SK-N-SH (cell line): ENCODE measurements at regions not wholly inside any gene's neighbourhood (a gene's known extent, or its start where the extent isn't known, plus 50 kb on each side); places are given as distances from the start of the nearest gene placed in this dataset.

Experiments used
- CTCF ChIA-PET: fragments of 300-600, 350-600 bp; formaldehyde crosslinking; extraction: SDS; loops from one replicate; lab custom pipeline; 2021; lab: Yijun Ruan, JAX
- POLR2A ChIA-PET: fragments of 350-600 bp; sonication (Branson Sonifier 250); formaldehyde crosslinking; extraction: SDS; loops from one replicate; lab custom pipeline; 2020; ENCODE audit warnings: antibody characterized with exemption, inconsistent platforms; lab: Yijun Ruan, JAX
- DNase-seq: peaks from one replicate; pipeline ENCODE4 v3.0.0; 2012
- H2AFZ ChIP-seq: fragments of 200-600 bp; sonication (generic); 2 replicates; pipeline ENCODE4 v1.8.1; 2016; ENCODE audit warnings: antibody characterized with exemption, mild to moderate bottlenecking, low read depth
- H3F3A ChIP-seq: fragments of 200-600 bp; sonication (generic); replicated peaks from 2 replicates; pipeline ENCODE3; 2016; ENCODE audit warnings: antibody characterized with exemption, mild to moderate bottlenecking; ENCODE audit not compliant: insufficient read depth
- H3K27ac ChIP-seq, 2 experiments: fragments of 200-500 bp in 1 of 2; fragments of 200-600 bp in 1 of 2; sonication (Bioruptor generic) in 1 of 2; sonication (generic), shearing (Covaris generic) in 1 of 2; 2 replicates each; pipeline versions ENCODE4 v1.5.1 to v1.6.1; 2014 to 2016; ENCODE audit warnings: low read depth in 2 of 2, inconsistent platforms in 1 of 2, low read length in 1 of 2, mild to moderate bottlenecking in 1 of 2, mixed read lengths in 1 of 2
- H3K27me3 ChIP-seq: fragments of 200-600 bp; sonication (generic), shearing (Covaris generic); 2 replicates; pipeline ENCODE4 v1.6.1; 2016; ENCODE audit warnings: mixed run types; ENCODE audit not compliant: insufficient read depth
- H3K36me3 ChIP-seq, 2 experiments: fragments of 200-500 bp in 1 of 2; fragments of 200-600 bp in 1 of 2; sonication (Bioruptor generic) in 1 of 2; sonication (generic) in 1 of 2; replicated peaks in 1 of 2; 2 replicates each; pipeline versions ENCODE3 to v1.5.1; 2014 to 2016; ENCODE audit warnings: low read length in 1 of 2, mild to moderate bottlenecking in 1 of 2; ENCODE audit not compliant: insufficient read depth in 2 of 2, control insufficient read depth in 1 of 2
- H3K4me1 ChIP-seq, 2 experiments: fragments of 200-500 bp in 1 of 2; fragments of 200-600 bp in 1 of 2; sonication (Bioruptor generic) in 1 of 2; sonication (generic), shearing (Covaris generic) in 1 of 2; 2 replicates each; pipeline versions ENCODE4 v1.5.1 to v1.6.1; 2014 to 2016; ENCODE audit warnings: low read depth in 1 of 2, low read length in 1 of 2, mixed run types in 1 of 2; ENCODE audit not compliant: insufficient read depth in 2 of 2, control insufficient read depth in 1 of 2
- H3K4me2 ChIP-seq: fragments of 200-600 bp; sonication (generic), shearing (Covaris generic); 2 replicates; pipeline ENCODE4 v1.6.1; 2017; ENCODE audit warnings: mixed run types
- H3K4me3 ChIP-seq, 2 experiments: fragments of 200-500 bp in 1 of 2; fragments of 200-600 bp in 1 of 2; sonication (Bioruptor generic) in 1 of 2; sonication (generic), shearing (Covaris generic) in 1 of 2; 2 replicates each; pipeline versions ENCODE4 v1.5.1 to v1.8.1; 2014 to 2016; ENCODE audit warnings: low read depth in 2 of 2, inconsistent platforms in 1 of 2, low read length in 1 of 2, mild to moderate bottlenecking in 1 of 2, mixed read lengths in 1 of 2, moderate library complexity in 1 of 2
- H3K79me2 ChIP-seq: fragments of 200-600 bp; sonication (generic); 2 replicates; pipeline ENCODE4 v1.8.1; 2017; ENCODE audit warnings: mild to moderate bottlenecking; ENCODE audit not compliant: insufficient read depth
- H3K9ac ChIP-seq: fragments of 200-600 bp; sonication (generic); 2 replicates; pipeline ENCODE4 v1.6.1; 2017; ENCODE audit warnings: mixed run types
- H3K9me2 ChIP-seq: fragments of 200-600 bp; sonication (generic); 2 replicates; pipeline ENCODE4 v1.6.1; 2017; ENCODE audit warnings: mixed run types
- H3K9me3 ChIP-seq: fragments of 200-600 bp; sonication (generic); 2 replicates; pipeline ENCODE4 v1.6.1; 2017; ENCODE audit warnings: mixed run types, mild to moderate bottlenecking, moderate library complexity
- H4K20me1 ChIP-seq: fragments of 200-600 bp; sonication (generic); 2 replicates; pipeline ENCODE4 v1.6.1; 2017; ENCODE audit warnings: mild to moderate bottlenecking, mixed run types; ENCODE audit not compliant: insufficient read depth
- ELF1 ChIP-seq: IDR thresholded peaks from 2 replicates; pipeline ENCODE4 v1.4.0; 2012
- FOSL2 ChIP-seq: IDR thresholded peaks from 2 replicates; pipeline ENCODE4 v1.4.0; 2012; ENCODE audit warnings: low read depth, mild to moderate bottlenecking, moderate library complexity, borderline replicate concordance
- GABPA ChIP-seq: IDR thresholded peaks from 2 replicates; pipeline ENCODE4 v1.4.0; 2012; ENCODE audit warnings: low read depth, mild to moderate bottlenecking
- NFIC ChIP-seq: IDR thresholded peaks from 2 replicates; pipeline ENCODE4 v1.4.0; 2012; ENCODE audit warnings: borderline replicate concordance
- NRF1 ChIP-seq: IDR thresholded peaks from 2 replicates; pipeline ENCODE4 v1.6.1; 2012; ENCODE audit warnings: low read depth, mild to moderate bottlenecking, low read length
- POLR2AphosphoS5 ChIP-seq: IDR thresholded peaks from 2 replicates; pipeline ENCODE4 v1.6.1; 2012; ENCODE audit warnings: low read depth, low read length
- RCOR1 ChIP-seq: fragments of 150-350 bp; IDR thresholded peaks from 2 replicates; pipeline ENCODE4 v1.6.1; 2017; ENCODE audit warnings: antibody characterized with exemption, low read length
- SIN3A ChIP-seq: IDR thresholded peaks from 2 replicates; pipeline ENCODE4 v1.6.1; 2012; ENCODE audit warnings: low read depth, mild to moderate bottlenecking, low read length, moderate library complexity, borderline replicate concordance
- TAF1 ChIP-seq: IDR thresholded peaks from 2 replicates; pipeline ENCODE4 v1.6.1; 2012; ENCODE audit warnings: low read depth, mild to moderate bottlenecking, low read length, moderate library complexity, borderline replicate concordance
- TCF12 ChIP-seq: IDR thresholded peaks from 2 replicates; pipeline ENCODE4 v1.4.0; 2012
- TEAD4 ChIP-seq: IDR thresholded peaks from 2 replicates; pipeline ENCODE4 v1.4.0; 2012; ENCODE audit warnings: mild to moderate bottlenecking, borderline replicate concordance; ENCODE audit not compliant: insufficient read depth
- YY1 ChIP-seq: IDR thresholded peaks from 2 replicates; pipeline ENCODE4 v1.4.0; 2012; ENCODE audit warnings: low read depth, mild to moderate bottlenecking
- WGBS: methylation state at CpG from one replicate; pipeline ENCODE4 v1.1.6; 2017; ENCODE audit warnings: low lambda C conversion rate; 5-methylcytosine and 5-hydroxymethylcytosine counted together
- TF ChIP-seq, protein P1 (sequence below): IDR thresholded peaks from 2 replicates; pipeline ENCODE4; 2012
- TF ChIP-seq, protein P2 (sequence below): fragments of 200-600 bp; sonication (generic); IDR thresholded peaks from 2 replicates; pipeline ENCODE4 v1.6.1; 2017; ENCODE audit warnings: antibody characterized with exemption, mild to moderate bottlenecking, moderate library complexity
- TF ChIP-seq, protein P3 (sequence below): fragments of 150-350 bp; IDR thresholded peaks from 2 replicates; pipeline ENCODE4 v1.6.1; 2016; ENCODE audit warnings: mild to moderate bottlenecking, low read depth, low read length
- TF ChIP-seq, protein P4 (sequence below): IDR thresholded peaks from 2 replicates; pipeline ENCODE4 v1.6.1; 2012; ENCODE audit warnings: mild to moderate bottlenecking, low read depth, low read length, moderate library complexity

DNA sequence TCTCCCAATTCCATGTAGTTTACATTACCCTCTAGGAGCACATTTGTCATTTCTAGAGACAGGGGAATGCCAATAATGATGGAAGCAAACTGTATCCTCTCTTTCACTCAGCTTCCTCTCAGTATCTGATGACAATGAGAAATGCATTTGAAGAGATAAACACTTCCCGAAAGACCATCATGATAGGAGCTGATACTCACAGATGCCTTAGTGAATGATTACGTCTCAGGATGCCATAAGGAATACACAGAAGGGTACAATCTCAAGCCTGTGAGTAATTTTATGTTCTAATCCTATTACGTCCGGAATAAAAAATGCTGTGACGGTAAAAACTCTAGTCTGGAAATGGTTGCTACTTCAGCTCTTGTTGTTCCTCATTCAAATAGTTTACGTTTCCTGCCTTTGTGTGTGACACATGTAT is 663.8 kb upstream of the MIR17HG start (continued):
- TF ChIP-seq, protein P1, sequence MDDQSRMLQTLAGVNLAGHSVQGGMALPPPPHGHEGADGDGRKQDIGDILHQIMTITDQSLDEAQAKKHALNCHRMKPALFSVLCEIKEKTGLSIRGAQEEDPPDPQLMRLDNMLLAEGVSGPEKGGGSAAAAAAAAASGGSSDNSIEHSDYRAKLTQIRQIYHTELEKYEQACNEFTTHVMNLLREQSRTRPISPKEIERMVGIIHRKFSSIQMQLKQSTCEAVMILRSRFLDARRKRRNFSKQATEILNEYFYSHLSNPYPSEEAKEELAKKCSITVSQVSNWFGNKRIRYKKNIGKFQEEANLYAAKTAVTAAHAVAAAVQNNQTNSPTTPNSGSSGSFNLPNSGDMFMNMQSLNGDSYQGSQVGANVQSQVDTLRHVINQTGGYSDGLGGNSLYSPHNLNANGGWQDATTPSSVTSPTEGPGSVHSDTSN, result no peak
- TF ChIP-seq FOSL2 (no peak), ELF1 (no peak), NRF1 (no peak), TEAD4 (no peak), SIN3A (no peak), GABPA (no peak), TAF1 (no peak), TCF12 (no peak)
- TF ChIP-seq, protein P2, sequence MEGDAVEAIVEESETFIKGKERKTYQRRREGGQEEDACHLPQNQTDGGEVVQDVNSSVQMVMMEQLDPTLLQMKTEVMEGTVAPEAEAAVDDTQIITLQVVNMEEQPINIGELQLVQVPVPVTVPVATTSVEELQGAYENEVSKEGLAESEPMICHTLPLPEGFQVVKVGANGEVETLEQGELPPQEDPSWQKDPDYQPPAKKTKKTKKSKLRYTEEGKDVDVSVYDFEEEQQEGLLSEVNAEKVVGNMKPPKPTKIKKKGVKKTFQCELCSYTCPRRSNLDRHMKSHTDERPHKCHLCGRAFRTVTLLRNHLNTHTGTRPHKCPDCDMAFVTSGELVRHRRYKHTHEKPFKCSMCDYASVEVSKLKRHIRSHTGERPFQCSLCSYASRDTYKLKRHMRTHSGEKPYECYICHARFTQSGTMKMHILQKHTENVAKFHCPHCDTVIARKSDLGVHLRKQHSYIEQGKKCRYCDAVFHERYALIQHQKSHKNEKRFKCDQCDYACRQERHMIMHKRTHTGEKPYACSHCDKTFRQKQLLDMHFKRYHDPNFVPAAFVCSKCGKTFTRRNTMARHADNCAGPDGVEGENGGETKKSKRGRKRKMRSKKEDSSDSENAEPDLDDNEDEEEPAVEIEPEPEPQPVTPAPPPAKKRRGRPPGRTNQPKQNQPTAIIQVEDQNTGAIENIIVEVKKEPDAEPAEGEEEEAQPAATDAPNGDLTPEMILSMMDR, result no peak

DNA sequence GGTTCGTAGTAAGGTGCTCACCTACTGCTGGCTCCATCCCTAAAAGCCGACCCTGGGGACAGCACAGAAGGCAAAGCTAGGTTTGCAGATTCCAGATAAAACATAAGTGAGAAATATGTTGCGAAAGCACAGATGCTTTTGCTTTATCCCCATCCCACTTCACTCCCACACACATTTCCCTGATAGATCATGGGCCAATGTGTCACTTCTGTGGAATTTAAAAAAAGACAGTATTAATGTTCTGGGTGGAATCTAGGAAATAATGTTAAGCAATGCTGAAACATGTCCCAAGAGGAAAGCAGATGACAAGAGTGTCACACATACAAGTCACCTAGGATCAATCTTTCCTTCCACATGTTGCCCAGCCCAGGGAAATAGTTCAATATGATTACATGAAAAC is 661.0 kb upstream of the MIR17HG start:
- H2AFZ ChIP-seq, result no peak overlapping the region
- TF ChIP-seq, protein P3, sequence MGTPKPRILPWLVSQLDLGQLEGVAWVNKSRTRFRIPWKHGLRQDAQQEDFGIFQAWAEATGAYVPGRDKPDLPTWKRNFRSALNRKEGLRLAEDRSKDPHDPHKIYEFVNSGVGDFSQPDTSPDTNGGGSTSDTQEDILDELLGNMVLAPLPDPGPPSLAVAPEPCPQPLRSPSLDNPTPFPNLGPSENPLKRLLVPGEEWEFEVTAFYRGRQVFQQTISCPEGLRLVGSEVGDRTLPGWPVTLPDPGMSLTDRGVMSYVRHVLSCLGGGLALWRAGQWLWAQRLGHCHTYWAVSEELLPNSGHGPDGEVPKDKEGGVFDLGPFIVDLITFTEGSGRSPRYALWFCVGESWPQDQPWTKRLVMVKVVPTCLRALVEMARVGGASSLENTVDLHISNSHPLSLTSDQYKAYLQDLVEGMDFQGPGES, result no peak
- TF ChIP-seq ELF1, result no peak
- TF ChIP-seq NFIC, result no peak
- no peak for TF ChIP-seq YY1
- no peaks in the 10 kb centered on the region for H3K9me2 ChIP-seq
- H3K4me3 ChIP-seq, result no peak overlapping the region
- POLR2A ChIA-PET, result no interaction called here
- no peaks in the 10 kb centered on the region for H4K20me1 ChIP-seq
- no peak overlapping the region for H3K27ac ChIP-seq
- H3K9ac ChIP-seq, result no peak overlapping the region
- DNase-seq, result no peak
- no peaks in the 10 kb centered on the region for H3F3A ChIP-seq
- no peaks in the 10 kb centered on the region; a peak in 2 of 4 replicates for H3K4me1 ChIP-seq
- H3K36me3 ChIP-seq, result no peaks in the 10 kb centered on the region
- H3K79me2 ChIP-seq, result no peaks in the 10 kb centered on the region
- CTCF ChIA-PET, result no interaction called here
- no peak overlapping the region for H3K4me2 ChIP-seq
- WGBS, result 65% methylated on average over 3 of the region's 3 CpGs
- H3K27me3 ChIP-seq, result no peaks in the 10 kb centered on the region
- H3K9me3 ChIP-seq, result no peaks in the 10 kb centered on the region

DNA sequence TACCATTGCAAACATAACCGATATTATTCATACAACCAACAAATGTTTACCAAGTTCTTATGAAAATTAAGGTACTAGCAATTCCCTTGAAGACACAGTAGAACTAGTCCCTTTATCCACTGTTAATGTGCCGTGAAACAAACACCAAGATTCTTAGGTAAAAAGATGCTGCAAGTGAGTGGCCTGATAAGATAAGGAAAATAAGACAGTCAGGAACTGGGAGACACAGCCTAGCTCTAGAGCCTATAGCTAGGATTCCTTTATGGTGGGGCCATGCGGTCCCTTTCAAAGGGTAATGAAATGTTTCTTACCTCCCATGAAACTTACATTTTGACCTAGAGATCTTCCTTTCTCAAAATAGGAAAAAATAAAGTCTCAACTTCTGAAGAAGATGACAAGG is 658.4 kb upstream of the MIR17HG start:
- Histone ChIP-seq H3K27me3 (no peaks in the 10 kb centered on the region), H3K9me3 (no peaks in the 10 kb centered on the region), H3K4me3 (no peak overlapping the region), H3K36me3 (no peaks in the 10 kb centered on the region), H4K20me1 (no peaks in the 10 kb centered on the region), H3K79me2 (no peaks in the 10 kb centered on the region), H3K4me1 (no peaks in the 10 kb centered on the region; a peak in 2 of 4 replicates), H3K27ac (no peak overlapping the region), H2AFZ (no peak overlapping the region), H3K4me2 (no peak overlapping the region), H3F3A (no peaks in the 10 kb centered on the region), H3K9me2 (no peaks in the 10 kb centered on the region), H3K9ac (no peak overlapping the region)
- no peak for TF ChIP-seq POLR2AphosphoS5
- no peak for TF ChIP-seq NFIC
- TF ChIP-seq RCOR1, result no peak
- TF ChIP-seq FOSL2, result no peak
- TF ChIP-seq, protein P4, sequence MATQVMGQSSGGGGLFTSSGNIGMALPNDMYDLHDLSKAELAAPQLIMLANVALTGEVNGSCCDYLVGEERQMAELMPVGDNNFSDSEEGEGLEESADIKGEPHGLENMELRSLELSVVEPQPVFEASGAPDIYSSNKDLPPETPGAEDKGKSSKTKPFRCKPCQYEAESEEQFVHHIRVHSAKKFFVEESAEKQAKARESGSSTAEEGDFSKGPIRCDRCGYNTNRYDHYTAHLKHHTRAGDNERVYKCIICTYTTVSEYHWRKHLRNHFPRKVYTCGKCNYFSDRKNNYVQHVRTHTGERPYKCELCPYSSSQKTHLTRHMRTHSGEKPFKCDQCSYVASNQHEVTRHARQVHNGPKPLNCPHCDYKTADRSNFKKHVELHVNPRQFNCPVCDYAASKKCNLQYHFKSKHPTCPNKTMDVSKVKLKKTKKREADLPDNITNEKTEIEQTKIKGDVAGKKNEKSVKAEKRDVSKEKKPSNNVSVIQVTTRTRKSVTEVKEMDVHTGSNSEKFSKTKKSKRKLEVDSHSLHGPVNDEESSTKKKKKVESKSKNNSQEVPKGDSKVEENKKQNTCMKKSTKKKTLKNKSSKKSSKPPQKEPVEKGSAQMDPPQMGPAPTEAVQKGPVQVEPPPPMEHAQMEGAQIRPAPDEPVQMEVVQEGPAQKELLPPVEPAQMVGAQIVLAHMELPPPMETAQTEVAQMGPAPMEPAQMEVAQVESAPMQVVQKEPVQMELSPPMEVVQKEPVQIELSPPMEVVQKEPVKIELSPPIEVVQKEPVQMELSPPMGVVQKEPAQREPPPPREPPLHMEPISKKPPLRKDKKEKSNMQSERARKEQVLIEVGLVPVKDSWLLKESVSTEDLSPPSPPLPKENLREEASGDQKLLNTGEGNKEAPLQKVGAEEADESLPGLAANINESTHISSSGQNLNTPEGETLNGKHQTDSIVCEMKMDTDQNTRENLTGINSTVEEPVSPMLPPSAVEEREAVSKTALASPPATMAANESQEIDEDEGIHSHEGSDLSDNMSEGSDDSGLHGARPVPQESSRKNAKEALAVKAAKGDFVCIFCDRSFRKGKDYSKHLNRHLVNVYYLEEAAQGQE, result no peak
- TF ChIP-seq TAF1, result no peak
- ChIA-PET CTCF (interaction anchor here (0.6 to 0.7 kb wide), 2 partner anchors 18 to 29 kb away, joined by 3 read pairs; no protein-coding TSS in a partner anchor), POLR2A (no interaction called here)
- DNase-seq, result no peak
- 79% methylated on average over 3 of the region's 3 CpGs for WGBS
